ENCODE measurements at regions not wholly inside any gene's neighbourhood (a gene's known extent, or its start where the extent isn't known, plus 50 kb on each side); places are given as distances from the start of the nearest gene placed in this dataset.

DNA sequence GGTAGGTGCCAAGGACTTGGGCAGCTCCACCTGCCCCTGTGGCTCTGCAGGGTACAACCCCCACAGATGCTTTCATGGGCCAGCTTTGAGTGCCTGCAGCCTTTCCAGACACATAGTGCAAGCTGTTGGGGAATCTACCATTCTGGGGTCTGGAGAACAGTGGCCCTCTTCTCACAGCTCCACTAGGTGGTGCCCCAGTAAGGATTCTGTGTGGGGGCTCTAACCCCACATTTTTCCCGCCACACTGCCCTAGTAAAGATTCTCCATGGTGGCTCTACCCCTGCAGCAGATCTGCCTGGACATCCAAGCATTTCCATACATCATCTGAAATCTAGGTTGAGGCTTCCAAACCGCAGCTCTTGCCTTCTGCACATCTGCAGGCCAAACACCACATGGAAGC, 149.7 kb upstream of the FNDC3A start:
- no peak for TF ChIP-seq REST (IDR thresholded peaks at IDR 0.05; ENCODE audit: borderline replicate concordance)
- no peak for TF ChIP-seq REST (CRISPR knock-in tag; IDR thresholded peaks at IDR 0.05; ENCODE audit: low read depth)
- no peak for TF ChIP-seq E2F5 (CRISPR knock-in tag; IDR thresholded peaks at IDR 0.05)
- TF ChIP-seq SMC3 (conservative IDR thresholded peaks at IDR 0.05; ENCODE audit: insufficient read depth, low read depth, low read length), result no peak
- no peak for TF ChIP-seq ZBTB17 (CRISPR knock-in tag; IDR thresholded peaks at IDR 0.05)
- TF ChIP-seq SP2 (IDR thresholded peaks at IDR 0.05; ENCODE audit: extremely low read depth, low read depth, low read length, poor library complexity, severe bottlenecking), result no peak
- no peak for TF ChIP-seq EZH2 (IDR thresholded peaks at IDR 0.05; ENCODE audit: borderline replicate concordance, low read depth, low read length)
- TF ChIP-seq FOXA1 (IDR thresholded peaks at IDR 0.05; ENCODE audit: borderline replicate concordance), result no peak
- no peak for TF ChIP-seq BMI1 (IDR thresholded peaks at IDR 0.05; ENCODE audit: low read length)
- no peak for TF ChIP-seq ZNF274 (IDR thresholded peaks at IDR 0.05; ENCODE audit: borderline replicate concordance, low read depth, low read length)
- TF ChIP-seq ILK (tag; IDR thresholded peaks at IDR 0.05; ENCODE audit: borderline replicate concordance, low read depth), result no peak
- TF ChIP-seq, protein P1, sequence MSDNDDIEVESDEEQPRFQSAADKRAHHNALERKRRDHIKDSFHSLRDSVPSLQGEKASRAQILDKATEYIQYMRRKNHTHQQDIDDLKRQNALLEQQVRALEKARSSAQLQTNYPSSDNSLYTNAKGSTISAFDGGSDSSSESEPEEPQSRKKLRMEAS (CRISPR knock-in tag; IDR thresholded peaks at IDR 0.05), result no peak
- no peak for TF ChIP-seq CTCF (IDR thresholded peaks at IDR 0.05 in 2 of 3, conservative IDR thresholded peaks at IDR 0.05 in 1 of 3; ENCODE audit: insufficient read depth in 2 of 3, low read depth in 1 of 3, low read length in 3 of 3)

Measured in K562 (cell line).